DMS 273 treated with DMSO at 0.1 percent for 48 hours (cell line): ENCODE measurements at regions not wholly inside any gene's neighbourhood (a gene's known extent, or its start where the extent isn't known, plus 50 kb on each side); places are given as distances from the start of the nearest gene placed in this dataset.

Experiments used
- DNase-seq: peaks from one replicate; lab custom pipeline; 2025; lab: John Stamatoyannopoulos, UW

- DNase-seq: no peak
Observed at GRCh38 chr6:167643223-167643622, 183.5 kb upstream of the AFDN start.

DNA sequence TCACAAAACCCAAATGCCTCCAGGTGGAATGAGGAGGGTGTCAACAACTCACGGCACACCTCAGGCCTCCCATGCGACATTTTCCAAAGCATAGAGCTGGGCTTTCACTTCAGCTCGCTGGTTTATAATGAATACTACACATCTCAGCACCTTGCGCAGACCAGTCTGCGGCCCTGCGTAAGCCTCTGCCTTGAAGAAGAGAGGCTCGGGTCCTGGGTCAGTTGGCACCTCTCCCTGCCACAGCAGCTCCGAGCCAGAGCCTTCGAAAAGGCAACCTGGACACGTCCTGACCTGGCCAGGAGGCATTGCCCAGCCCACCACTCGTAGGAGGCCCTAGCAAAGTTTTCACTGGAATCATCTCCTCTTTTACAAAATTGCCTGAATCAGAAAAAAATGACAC lies 183.0 kb upstream of the AFDN start:
- no peak for DNase-seq

DNA sequence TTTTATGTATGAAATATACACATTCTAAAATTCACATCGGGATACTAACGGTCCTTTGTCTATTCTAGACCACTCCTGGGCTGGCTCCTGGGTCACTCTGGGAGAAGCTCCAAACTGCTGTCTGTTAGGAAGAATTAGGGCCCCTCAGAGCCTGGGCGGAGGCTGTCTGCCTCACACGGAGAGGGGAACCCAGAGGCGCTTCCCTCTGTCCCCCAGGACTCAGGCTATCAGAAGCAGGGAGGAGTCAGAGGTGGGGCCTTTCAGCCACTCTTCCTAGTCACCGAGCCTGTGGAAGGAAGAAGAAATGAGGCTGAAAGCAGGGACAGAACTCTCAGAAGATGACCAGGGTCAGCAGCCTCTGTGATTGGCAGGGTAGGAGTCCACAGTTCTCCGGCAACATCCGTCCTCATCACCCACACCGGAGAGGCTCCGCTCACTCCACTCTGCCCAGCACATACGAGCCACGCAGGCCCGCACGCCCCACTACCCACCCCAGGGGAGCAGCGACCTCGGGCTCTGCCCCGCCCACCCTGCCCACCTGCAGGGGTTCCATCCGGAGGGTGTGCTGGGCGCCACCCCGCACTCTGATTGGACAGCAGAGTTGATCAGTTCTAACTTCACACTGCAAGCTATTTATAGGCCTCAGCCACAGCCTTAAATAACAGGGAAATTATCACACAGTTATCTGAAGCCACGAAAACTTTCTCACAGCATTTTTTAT lies 182.1 kb upstream of the AFDN start:
- no peak for DNase-seq

DNA sequence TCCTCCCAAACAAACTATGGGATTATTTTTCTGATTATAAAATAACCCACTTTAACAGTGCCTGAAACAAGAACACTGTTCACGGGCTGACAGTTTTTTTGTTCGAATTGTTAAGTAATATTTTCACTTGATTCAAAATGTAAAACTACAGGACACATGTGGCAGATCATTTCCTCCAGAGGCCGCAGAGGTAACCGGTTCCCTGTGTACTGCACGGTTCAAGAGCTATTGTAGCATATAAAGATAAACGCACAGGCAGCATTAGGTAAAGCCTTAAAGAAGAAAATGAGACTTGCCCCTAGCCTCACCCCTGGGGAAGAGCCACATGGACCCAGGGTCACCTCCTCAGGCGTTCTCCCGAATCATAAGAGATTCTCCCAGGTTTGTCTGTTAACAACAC lies 181.3 kb upstream of the AFDN start:
- DNase-seq: no peak

DNA sequence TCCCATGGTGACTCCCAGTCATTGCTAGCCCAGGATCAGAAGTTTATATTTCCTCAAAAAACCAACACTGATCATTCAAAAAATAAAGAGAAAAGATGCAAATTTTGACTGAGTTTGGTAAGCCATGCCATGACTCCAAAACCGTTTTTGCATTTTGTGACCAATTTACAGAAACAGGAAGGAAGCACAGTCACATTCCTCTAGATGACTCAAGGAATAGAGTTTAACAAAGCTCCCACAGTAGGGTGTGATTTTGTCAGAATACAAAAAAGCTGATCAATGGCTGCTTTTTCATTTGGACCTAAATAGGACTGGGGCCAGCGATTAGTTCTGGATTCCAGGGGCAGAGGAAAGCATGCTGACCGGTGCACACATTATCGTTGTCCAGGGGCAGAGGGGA lies 179.4 kb upstream of the AFDN start:
- no peak for DNase-seq

DNA sequence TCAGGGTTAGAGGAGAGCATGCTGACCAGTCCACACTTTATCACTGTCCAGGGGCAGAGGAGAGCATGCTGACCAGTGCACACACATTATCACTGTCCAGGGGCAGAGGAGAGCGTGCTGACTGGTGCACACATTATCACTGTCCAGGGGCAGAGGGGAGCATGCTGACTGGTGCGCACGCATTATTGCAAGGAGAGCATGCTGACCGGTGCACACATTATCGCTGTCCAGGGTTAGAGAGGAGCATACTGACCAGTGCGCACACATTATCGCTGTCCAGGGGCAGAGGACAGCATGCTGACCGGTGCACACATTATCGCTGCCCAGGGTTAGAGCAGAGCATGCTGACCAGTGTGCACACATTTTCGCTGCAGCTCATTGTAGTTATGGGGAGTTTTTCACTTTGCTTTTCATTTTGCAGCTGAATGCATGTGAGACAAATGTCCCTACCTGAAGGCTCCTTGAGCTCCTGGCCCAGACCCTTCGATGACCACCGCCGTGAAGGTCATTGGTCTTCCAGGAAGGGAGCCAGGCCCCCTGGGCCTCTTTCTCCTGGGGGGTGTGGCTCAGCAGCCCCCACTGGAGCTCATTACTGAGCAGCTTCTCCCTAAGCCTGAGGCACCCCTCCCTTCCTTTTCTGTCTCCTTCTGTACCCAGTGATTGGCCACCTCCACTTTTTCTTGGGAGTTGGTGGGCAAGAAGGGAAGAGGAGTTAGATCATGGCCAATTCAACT lies 178.8 kb upstream of the AFDN start:
- no peak for DNase-seq

DNA sequence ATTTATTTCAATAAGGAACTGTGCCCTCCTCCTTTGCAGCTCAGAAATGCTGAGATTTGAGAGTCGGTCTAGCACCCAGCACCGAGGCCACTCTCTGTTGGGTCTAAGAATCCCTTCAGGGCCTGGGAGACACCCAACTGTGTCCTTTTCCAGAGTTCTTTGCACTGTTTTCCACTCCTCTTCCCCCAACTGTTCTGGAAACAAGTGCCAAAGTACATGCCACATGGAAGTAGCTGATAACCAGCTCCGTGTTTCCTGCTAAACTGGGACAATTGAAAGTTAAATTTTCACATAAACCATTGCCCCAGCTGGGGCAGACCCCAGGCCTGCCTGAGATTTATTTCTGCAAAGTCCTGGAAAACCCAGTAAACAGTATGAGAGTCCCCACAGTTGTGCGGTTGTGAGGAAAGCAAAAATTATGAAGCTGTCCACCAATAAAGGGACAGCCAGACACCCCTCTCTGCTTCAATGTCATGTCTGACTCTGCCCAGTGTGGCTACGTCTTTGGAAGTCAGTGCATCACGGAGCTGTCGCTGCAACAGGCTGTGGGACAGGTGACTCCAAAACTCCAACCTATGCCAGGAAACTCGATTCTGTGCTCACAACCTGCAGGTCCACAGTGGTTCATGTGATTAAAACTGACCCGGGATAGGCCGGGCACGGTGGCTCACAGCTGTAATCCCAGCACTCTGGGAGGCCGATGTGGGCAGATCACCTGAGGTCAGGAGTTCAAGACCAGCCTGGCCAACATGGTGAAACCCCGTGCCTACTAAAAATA lies 178.0 kb upstream of the AFDN start:
- DNase-seq: no peak

DNA sequence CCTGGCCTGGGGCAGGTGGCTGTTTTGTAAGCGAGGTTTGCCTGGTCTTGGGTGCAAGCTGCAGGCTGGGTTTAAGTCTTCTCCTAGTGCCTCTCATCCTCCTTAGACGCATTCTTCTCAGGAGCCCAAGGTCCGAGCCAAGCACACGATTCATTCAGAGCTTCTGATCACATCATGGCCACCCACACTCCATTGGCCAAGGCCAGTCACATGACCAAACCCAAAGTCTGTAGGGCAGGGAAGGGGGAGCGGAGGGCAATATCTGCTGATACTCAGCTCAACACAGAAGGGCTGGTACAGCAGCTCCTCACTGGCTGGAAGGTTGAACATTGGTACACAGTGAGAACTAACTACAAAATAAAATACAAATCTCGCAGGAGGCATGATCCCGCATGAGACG lies 177.2 kb upstream of the AFDN start:
- no peak for DNase-seq

DNA sequence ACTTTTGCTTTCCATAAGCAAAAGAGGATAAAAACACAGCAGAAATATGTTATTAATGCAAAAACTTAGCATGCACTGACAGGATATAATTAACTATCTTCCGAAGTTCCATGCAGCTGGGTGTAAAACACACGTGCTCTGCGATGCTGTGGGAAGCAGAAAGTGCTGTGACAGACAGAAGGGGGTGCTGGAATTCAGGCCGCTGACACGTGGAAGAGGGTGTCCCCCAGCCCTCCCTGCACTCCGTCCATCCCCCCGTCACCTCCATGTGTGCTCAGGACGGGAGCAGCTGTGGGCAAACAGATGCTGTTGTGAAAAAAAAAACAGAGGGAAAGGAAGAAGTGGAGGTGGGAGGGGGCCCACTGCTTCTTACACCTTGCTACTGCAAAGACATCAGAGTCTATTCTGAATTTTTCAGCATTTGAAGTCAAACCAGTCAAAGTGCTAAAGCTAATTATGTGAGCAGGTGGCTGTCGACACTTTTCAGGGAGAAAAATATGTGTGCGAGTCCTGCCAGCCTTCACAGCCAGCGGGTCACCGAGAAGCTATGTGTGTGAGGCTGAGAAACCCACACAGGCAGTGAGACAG lies 175.9 kb upstream of the AFDN start:
- no peak for DNase-seq

- no peak for DNase-seq
Observed at GRCh38 chr6:167651318-167652041, 175.2 kb upstream of the AFDN start.

- no peak for DNase-seq
Observed at GRCh38 chr6:167652042-167652700, 174.5 kb upstream of the AFDN start.

DNA sequence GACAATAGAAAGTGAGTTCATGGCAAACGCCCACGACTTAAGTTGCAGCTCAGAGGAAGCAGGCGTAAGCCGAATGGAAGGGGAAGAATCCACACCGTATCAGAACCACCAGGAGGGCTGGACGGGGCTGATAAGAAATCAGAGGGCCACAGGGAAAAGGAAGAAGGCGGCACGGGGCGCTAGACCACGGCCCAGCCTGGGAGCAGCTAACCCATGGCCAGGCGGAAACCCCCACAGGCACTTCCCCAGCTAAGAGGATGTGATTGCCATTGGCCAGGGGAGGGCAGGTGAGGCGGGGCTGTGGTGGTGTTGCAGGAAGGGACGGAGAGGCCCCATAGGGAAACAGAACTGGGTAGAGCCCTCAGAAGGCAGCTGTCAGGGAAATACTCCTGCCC lies 174.0 kb upstream of the AFDN start:
- DNase-seq: no peak

- no peak for DNase-seq
Observed at GRCh38 chr6:167653561-167653960, 173.2 kb upstream of the AFDN start.

DNA sequence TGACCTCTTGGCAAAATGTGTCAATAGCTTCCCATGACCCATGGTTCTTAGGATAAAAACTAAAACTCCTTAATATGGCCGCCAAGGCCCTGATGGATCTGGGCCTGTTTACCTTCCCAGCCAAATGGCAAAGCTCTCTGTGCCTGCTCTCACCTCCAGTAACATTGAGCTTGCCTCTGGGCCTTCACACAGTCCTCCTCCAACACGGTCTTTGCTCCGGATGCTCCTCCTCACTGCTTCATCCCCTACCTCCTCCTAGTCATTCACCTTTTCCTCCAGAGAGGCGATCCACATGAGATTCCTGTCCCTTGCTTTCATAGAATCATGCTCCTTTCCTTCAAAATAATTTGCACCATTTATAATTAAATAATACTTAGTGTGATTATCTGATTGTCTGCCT lies 172.3 kb upstream of the AFDN start:
- no peak for DNase-seq

DNA sequence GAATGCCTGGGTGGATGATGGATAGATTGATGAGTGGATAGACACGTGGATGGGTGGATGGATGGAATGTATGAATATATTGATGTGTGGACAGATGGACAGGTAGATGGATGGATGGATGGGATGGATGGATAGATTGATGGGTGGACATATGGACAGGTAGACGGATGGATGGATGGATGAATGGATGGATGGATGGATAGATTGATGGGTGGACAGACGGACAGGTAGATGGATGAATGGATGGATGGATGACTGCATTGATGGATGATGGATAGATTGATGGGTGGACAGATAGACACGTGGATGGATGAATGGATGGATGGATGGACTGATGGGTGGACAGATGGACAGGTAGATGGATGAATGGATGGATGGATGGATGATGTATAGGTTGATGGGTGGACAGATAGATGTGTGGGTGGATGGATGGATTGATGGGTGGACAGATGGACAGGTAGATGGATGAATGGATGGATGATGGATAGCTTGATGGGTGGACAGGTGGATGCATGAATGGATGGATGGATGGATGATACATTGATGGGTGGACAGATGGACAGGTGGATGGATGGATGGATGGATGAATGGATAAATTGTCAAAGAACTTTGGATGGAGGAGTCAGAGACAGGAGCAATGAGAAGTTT lies 171.4 kb upstream of the AFDN start:
- DNase-seq: no peak

DNA sequence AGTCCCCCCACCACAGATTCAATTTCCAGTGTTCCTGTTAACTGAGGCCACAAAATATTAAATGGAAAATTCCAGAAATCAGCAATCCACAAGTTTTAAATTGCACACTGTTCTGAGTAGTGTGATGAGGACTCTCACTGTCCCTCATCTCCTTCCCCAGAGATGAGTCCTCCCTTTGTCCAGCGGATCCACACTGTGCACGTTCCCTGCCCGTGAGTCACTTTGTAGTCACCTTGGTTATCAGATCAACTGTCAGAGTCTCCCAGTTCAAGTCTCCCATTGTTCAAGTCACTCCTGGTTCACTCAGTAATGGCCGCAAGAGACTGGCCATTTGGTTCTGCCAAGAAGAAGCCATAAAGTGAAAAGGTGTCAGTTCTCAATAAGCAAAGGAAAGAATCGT lies 168.6 kb upstream of the AFDN start:
- DNase-seq: no peak

- DNase-seq: no peak
Observed at GRCh38 chr6:167659046-167659445, 167.7 kb upstream of the AFDN start.

- no peak for DNase-seq
Observed at GRCh38 chr6:167660424-167660823, 166.3 kb upstream of the AFDN start.

GRCh38 chr6:167660944-167661551 lies 165.7 kb upstream of the AFDN start:
- no peak for DNase-seq

GRCh38 chr6:167661552-167662044 lies 165.1 kb upstream of the AFDN start:
- no peak for DNase-seq
